22Rv1 (cell line): ENCODE measurements at regions not wholly inside any gene's neighbourhood (a gene's known extent, or its start where the extent isn't known, plus 50 kb on each side); places are given as distances from the start of the nearest gene placed in this dataset.

ENCODE experiments used
- H3K27ac ChIP-seq: fragments of 450-650 bp; 2 replicates; pipeline ENCODE4 v1.5.1; 2017
- ZFX ChIP-seq: fragments of 450-650 bp; IDR thresholded peaks from 2 replicates; pipeline ENCODE4 v1.6.1; 2017; ENCODE audit warnings: antibody characterized with exemption, borderline replicate concordance
- TF ChIP-seq, protein P1 (sequence below): fragments of 450-650 bp; IDR thresholded peaks from 2 replicates; pipeline ENCODE4 v1.5.1; 2017; ENCODE audit warnings: mild to moderate bottlenecking

DNA sequence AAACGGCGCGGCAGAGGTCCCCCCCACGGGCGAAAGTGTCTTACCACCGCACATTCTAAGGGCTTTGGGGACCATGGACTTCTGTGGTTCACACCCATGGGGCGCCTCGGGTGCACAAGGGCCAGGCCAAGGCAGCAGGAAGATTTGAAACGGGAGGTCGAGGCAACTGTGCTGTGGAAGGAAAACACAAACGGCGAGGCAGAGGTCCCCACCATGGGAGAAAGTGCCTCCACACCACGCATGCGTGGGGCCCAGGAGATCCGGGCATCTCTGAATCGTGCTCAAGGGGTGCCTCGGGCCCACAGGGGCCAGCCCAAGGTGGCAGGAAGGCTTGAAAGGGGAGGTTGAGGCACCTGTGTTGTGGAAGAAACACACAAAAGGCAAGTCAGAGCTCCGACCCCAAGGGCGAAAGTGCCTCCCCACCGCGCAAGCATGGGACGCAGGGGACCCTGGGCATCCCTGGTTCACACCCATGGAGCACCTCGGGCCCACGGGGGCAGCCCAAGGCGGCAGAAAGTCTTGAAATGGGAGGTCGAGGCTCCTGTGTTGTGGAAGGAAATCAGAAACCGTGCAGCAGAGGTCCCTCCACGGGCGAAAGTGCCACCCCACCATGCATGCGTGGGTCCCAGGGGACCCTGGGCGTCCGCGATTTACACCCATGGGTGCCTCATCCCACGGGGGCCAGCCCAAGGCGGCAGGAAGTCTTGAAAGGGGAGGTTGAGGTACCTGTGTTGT is 371.0 kb downstream of the ALG10 start:
- H3K27ac ChIP-seq, result no peak overlapping the region
- TF ChIP-seq, protein P1, sequence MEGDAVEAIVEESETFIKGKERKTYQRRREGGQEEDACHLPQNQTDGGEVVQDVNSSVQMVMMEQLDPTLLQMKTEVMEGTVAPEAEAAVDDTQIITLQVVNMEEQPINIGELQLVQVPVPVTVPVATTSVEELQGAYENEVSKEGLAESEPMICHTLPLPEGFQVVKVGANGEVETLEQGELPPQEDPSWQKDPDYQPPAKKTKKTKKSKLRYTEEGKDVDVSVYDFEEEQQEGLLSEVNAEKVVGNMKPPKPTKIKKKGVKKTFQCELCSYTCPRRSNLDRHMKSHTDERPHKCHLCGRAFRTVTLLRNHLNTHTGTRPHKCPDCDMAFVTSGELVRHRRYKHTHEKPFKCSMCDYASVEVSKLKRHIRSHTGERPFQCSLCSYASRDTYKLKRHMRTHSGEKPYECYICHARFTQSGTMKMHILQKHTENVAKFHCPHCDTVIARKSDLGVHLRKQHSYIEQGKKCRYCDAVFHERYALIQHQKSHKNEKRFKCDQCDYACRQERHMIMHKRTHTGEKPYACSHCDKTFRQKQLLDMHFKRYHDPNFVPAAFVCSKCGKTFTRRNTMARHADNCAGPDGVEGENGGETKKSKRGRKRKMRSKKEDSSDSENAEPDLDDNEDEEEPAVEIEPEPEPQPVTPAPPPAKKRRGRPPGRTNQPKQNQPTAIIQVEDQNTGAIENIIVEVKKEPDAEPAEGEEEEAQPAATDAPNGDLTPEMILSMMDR, result no peak
- no peak for TF ChIP-seq ZFX

DNA sequence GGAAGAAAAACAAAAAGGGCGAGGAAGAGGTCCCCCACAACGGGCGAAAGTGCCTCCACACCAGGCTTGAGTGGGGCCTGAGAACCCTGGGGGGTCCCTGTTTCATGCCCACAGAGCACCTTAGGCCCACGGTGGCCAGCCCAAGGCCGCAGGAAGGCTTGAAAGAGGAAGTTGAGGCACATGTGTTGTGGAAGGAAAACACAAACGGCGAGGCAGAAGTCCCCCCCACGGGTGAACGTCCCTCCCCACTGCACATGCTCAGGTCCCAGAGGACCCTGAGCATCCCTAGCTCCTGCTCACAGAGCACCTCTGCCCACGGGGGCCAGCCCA is 371.5 kb downstream of the ALG10 start:
- no peak overlapping the region for H3K27ac ChIP-seq
- TF ChIP-seq, protein P1, result no peak
- TF ChIP-seq ZFX, result no peak

DNA sequence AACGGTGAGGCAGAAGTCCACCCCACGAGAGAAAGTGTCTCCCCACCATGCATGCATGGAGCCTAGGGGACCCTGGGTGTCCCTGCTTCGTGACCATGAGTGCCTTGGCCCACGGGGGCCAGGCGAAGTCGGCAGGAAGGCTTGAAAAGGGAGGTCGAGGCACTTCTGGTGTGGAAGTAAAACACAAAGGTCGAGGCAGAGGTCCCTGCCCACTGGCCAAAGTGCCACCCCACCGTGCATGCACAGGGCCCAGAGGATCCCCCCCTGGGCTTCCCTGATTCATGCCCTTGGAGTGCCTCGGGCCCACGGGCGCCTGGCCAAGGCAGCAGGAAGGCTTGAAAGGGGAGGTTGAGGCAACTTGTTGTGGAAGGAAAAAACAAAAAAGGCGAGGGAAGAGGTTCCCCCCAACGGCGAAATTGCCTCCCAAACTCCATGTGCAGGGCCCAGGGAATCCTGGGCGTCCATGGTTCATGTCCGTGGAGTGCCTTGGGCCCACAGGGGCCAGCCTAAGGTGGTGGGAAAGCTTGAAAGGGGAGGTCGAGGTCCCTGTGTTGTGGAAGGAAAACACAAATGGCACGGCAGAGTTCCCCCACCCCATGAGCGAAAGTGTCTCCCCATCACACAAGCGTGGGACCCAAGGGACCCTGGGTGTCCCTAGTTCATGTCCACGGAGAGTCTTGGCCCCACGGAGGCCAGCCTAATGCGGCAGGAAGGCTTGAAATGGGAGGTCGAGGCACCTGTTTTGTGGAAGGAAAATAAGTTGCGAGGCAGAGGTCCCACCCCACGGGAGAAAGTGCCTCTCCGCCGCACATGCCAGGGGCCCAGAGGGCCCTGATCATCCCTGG is 372.1 kb downstream of the ALG10 start:
- H3K27ac ChIP-seq, result no peak overlapping the region
- no peak for TF ChIP-seq ZFX
- TF ChIP-seq, protein P1, result no peak

DNA sequence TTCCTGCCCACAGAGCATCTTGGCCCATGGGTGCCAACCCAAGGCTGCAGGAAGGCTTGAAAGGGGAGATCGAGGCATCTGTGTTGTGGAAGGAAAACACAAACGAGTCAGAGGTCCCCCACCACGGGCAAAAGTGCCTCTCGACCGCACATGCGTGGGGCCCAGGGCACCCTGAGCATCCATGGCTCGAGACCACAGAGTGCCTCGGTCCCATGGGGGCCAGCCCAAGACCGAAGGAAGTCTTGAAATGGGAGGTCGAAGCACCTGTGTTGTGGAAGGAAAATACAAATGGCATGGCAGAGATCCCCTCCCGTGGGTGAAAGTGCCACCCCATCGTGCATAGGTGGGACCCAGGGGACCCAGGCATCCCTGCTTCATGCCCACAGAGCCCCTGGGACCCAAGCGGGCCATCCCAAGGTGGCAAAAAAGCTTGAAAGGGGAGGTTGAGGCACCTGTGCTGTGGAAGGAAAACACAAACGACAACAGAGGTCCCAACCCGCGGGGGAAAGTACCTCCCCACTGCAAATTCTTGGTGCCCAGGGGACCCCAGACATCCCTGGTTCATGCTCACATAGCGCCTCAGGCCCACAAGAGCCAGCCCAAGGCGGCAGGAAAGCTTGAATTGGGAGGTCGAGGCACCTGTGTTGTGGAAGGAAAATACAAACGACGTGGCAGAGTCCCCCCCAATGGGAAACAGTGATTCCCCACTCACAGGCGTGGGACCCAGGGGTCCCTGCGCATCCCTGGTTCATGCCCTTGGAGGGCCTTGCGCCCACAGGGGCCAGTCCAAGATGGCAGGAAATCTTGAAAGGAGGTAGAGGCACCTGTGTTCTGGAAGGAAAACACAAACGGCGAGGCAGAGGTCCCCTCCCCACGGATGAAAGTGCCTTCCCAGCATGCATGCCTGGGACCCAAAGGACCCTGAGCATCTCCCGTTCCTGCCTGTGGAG is 373.0 kb downstream of the ALG10 start:
- no peak for TF ChIP-seq ZFX
- TF ChIP-seq, protein P1, result no peak
- no peak overlapping the region for H3K27ac ChIP-seq

DNA sequence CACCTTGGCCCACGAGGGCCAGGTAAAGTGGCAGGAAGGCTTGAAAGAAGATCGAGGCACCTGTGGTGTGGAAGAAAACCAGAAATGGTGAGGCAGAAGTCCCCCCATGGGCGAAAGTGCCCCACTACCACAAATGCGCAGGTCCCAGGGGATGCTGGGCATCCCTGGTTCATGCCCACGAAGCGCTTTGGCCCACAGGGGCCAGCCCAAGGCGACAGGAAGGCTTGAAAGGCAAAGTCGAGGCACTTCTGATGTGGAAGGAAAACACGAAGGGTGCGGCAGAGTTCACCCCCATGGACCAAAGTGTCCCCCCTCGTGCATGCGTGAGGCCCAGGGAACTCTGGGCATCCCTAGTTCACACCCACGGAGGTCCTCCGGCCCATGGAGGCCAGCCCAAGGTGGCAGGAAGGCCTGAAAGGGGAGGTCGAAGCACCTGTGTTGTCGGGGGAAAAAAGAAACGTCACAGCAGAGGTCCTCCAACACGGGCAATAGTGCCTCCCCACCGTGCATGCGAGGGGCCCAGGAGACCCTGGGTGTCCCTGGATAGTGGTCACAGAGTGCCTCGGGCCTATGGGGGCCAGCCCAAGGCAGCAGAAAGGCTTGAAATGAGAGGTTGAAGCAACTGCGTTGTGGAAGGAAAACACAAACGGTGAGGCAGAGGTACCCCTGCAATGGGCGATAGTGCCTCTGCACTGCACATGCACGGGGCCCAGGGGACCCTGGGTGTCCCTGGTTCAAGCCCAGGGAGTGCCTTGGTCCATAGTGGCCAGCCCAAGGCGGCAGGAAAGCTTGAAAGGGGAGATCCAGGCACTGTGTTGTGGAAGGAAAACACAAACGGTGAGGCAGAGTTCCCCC is 373.9 kb downstream of the ALG10 start:
- TF ChIP-seq, protein P1, result no peak
- no peak for TF ChIP-seq ZFX
- H3K27ac ChIP-seq, result no peak overlapping the region

DNA sequence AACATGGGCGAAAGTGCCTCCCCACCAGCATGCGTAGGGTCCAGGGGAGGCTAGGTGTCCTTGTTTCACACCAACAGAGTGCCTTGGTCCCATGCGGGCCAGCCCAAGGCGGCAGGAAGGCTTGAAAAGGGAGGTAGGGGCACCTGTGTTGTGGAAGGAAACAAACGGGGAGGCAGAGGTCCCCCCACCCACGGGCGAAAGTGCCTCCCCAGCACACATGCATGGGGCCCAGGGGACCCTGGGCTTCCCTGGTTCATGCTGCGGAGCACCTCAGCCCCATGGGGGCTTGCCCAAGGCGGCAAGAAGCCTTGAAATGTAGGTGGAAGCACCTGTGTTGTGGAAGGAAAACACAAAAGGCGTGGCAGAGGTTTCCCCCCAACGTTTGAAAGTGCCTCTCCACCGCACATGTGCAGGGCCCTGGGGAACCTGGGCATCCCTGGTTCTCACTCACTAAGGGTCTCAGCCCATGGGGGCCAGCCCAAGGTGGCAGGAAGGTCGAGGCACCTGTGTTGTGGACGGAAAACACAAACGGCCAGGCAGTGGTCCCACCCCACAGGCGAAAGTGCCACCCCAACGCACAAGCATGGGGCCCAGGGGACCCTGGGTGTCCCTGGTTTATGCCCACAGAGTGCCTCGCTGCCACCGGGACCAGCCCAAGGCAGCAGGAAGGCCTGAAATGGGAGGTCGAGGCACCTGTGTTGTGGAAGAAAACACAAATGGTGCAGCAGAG is 374.7 kb downstream of the ALG10 start:
- TF ChIP-seq, protein P1, result no peak
- no peak for TF ChIP-seq ZFX
- H3K27ac ChIP-seq, result no peak overlapping the region
